ENCODE measurements at regions not wholly inside any gene's neighbourhood (a gene's known extent, or its start where the extent isn't known, plus 50 kb on each side); places are given as distances from the start of the nearest gene placed in this dataset.

DNA sequence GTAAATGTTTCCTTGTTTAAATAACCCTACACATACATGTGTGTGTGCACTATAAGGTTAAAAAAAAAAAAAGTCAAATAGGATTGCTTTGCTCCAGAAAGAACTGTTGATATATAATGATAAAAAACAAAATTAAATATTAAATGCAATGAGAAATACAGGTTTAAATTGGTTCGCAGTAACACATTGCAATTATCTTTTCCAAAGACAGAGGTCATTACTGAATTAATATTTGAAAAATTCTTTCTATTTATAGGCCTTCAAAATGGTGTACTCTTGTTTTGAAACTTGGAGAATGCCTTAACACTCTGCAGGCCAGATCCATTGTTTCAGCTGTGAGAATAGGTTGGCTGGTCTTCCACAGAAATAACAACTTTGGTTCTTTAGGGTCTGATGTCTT, 319.0 kb upstream of the NUDT12 start:
- no CpG with 5 or more reads among the region's 1 CpG for whole genome bisulfite sequencing, 2 experiments (ENCODE audit: extremely low coverage in 2 of 2, insufficient read length in 1 of 2)
- no peak overlapping the region for H2AK9ac ChIP-seq (replicated peaks; ENCODE audit: low read depth, low read length, poor library complexity)
- no peak for TF ChIP-seq CHD1 (IDR thresholded peaks at IDR 0.05; ENCODE audit: low read depth, low read length)
- no peak for TF ChIP-seq SMC3 (IDR thresholded peaks at IDR 0.05; ENCODE audit: low read depth, low read length)
- no peak for TF ChIP-seq BHLHE40 (IDR thresholded peaks at IDR 0.05; ENCODE audit: low read depth, low read length)
- no peak overlapping the region for H3K9ac ChIP-seq (ENCODE audit: low read depth, low read length)
- H3K4ac ChIP-seq (ENCODE audit: low read depth, low read length) = no peak overlapping the region
- H2AK5ac ChIP-seq (ENCODE audit: low read depth, low read length) = no peak overlapping the region
- H2BK15ac ChIP-seq (ENCODE audit: low read depth, low read length) = no peak overlapping the region
- no TSS peak for BruUV-seq (replicated peaks)
- H3K36me3 ChIP-seq (ENCODE audit: control insufficient read depth, insufficient read depth, low read length) = no peaks in the 10 kb centered on the region
- H2AFZ ChIP-seq (replicated peaks; ENCODE audit: low read length, poor library complexity) = no peak overlapping the region
- no peak overlapping the region for H3K14ac ChIP-seq (replicated peaks; ENCODE audit: low read depth, low read length)
- H3K9me3 ChIP-seq (ENCODE audit: control insufficient read depth, insufficient read depth, low read length) = no peaks in the 10 kb centered on the region
- no peak overlapping the region for H3K23ac ChIP-seq (ENCODE audit: low read depth, low read length)
- H3K56ac ChIP-seq (ENCODE audit: extremely low read depth, insufficient read depth, low read length) = no peak overlapping the region
- no peak for ATAC-seq (ENCODE audit: low read depth)
- in situ Hi-C loops (cut with MboI; ENCODE audit: low sequenced_read_pairs) = no loop called here
- no peak for DNase-seq
- H3K4me1 ChIP-seq (ENCODE audit: control insufficient read depth, insufficient read depth, low read length) = no peaks in the 10 kb centered on the region
- H3K4me3 ChIP-seq (ENCODE audit: insufficient read depth, low read depth, low read length) = no peak overlapping the region
- H2BK20ac ChIP-seq (ENCODE audit: low read depth, low read length) = no peak overlapping the region
- no peak overlapping the region for H4K8ac ChIP-seq (ENCODE audit: low read depth in 2 of 2, low read length in 2 of 2)
- intact Hi-C loops (cut with micrococcal nuclease) = no loop called here
- no peaks in the 10 kb centered on the region for H4K20me1 ChIP-seq (ENCODE audit: insufficient read depth, low read length)
- no peak overlapping the region for H3K18ac ChIP-seq (ENCODE audit: low read depth, low read length)
- no peaks in the 10 kb centered on the region for H3K9me1 ChIP-seq (ENCODE audit: insufficient read depth, low read length)
- no peak overlapping the region for H4K91ac ChIP-seq (ENCODE audit: insufficient read depth, low read depth, low read length)
- no peak overlapping the region for H2BK5ac ChIP-seq (ENCODE audit: low read depth, low read length, poor library complexity, severe bottlenecking)
- no peak overlapping the region for H4K5ac ChIP-seq (ENCODE audit: low read depth, low read length)
- CTCF ChIA-PET = no interaction called here
- H3K4me2 ChIP-seq (ENCODE audit: low read depth, low read length) = no peak overlapping the region
- H3K79me1 ChIP-seq (ENCODE audit: low read depth in 1 of 2, low read length in 2 of 2) = no peaks in the 10 kb centered on the region
- H3K27ac ChIP-seq (ENCODE audit: insufficient read depth, low read length) = no peak overlapping the region
- H3K27me3 ChIP-seq (ENCODE audit: control insufficient read depth, insufficient read depth, low read length) = no peaks in the 10 kb centered on the region
- dilution Hi-C loops (cut with HindIII; ENCODE audit: low sequenced_read_pairs, unreplicated experiment) = no loop called here
- POLR2A ChIA-PET (ENCODE audit: unreplicated experiment) = no interaction called here
- H2BK120ac ChIP-seq (ENCODE audit: low read depth, low read length) = no peak overlapping the region

All from IMR-90 (cell line).